GM12878 (cell line): ENCODE measurements at regions not wholly inside any gene's neighbourhood (a gene's known extent, or its start where the extent isn't known, plus 50 kb on each side); places are given as distances from the start of the nearest gene placed in this dataset.

Source experiments
- ATAC-seq: fragments of 200-7000 bp; cut with Tn5 transposase; 3 replicates; pipeline ENCODE4 v1.9.1; 2020; ENCODE audit warnings: mild to moderate bottlenecking, moderate library complexity
- BruUV-seq: library from RNA; stranded (reverse); fragments of 400-500 nt; replicated peaks from 2 replicates; lab custom pipeline; 2021; lab: Mats Ljungman, UMichigan
- CTCF ChIA-PET: fragments of 300-600 bp; sonication (Branson Sonifier 250); formaldehyde crosslinking; extraction: SDS; loops from one replicate; lab custom pipeline; 2021; ENCODE audit warnings: inconsistent platforms; lab: Yijun Ruan, JAX
- POLR2A ChIA-PET: fragments of 350-600 bp; formaldehyde crosslinking; extraction: SDS; loops from one replicate; lab custom pipeline; 2021; ENCODE audit warnings: inconsistent platforms; lab: Charles Lee
- RAD21 ChIA-PET: fragments of 300-600 bp; sonication (Branson Sonifier 250); formaldehyde crosslinking; loops from one replicate; lab custom pipeline; 2023; ENCODE audit warnings: antibody characterized with exemption; ENCODE audit not compliant: unreplicated experiment; lab: Charles Lee
- SMC1A ChIA-PET: fragments of 300-600 bp; sonication (Branson Sonifier 250); formaldehyde crosslinking; loops from one replicate; lab custom pipeline; 2023; ENCODE audit not compliant: unreplicated experiment, uncharacterized antibody; lab: Charles Lee
- DNase-seq: peaks from one replicate; pipeline ENCODE4 v3.0.0-alpha.2; 2011; ENCODE audit warnings: low read depth, low spot score
- FAIRE-seq: peaks from 3 replicates; lab custom pipeline; 2011; peaks lifted over from hg19 to GRCh38; lab: Jason Lieb, UNC
- H2AFZ ChIP-seq: 2 replicates; pipeline ENCODE4 v1.6.0; 2011; ENCODE audit warnings: low read depth, low read length, control low read depth; ENCODE audit not compliant: control insufficient read depth
- H3K27ac ChIP-seq: 2 replicates; pipeline ENCODE4 v1.5.1; 2011; ENCODE audit warnings: control low read depth; ENCODE audit not compliant: control insufficient read depth, insufficient read depth
- H3K27me3 ChIP-seq, 2 experiments: replicated peaks in 1 of 2; 2 replicates each; pipeline versions ENCODE4 v1.6.0 to v1.6.1; 2011; ENCODE audit warnings: low read length in 1 of 2; ENCODE audit not compliant: control insufficient read depth in 2 of 2, insufficient read depth in 2 of 2
- H3K36me3 ChIP-seq, 2 experiments: 2 replicates each; pipeline ENCODE4 v1.5.1; 2011; ENCODE audit warnings: low read length in 1 of 2; ENCODE audit not compliant: control insufficient read depth in 2 of 2, insufficient read depth in 2 of 2
- H3K4me1 ChIP-seq: 2 replicates; pipeline ENCODE4 v1.6.1; 2011; ENCODE audit warnings: mild to moderate bottlenecking, low read length, moderate library complexity, mixed read lengths; ENCODE audit not compliant: control insufficient read depth, insufficient read depth
- H3K4me2 ChIP-seq: 2 replicates; pipeline ENCODE4 v1.6.0; 2011; ENCODE audit warnings: control low read depth; ENCODE audit not compliant: control insufficient read depth, insufficient read depth
- H3K4me3 ChIP-seq: fragments of 200-600 bp; sonication (generic); 2 replicates; pipeline ENCODE4 v1.5.1; 2016
- H3K79me2 ChIP-seq: 2 replicates; pipeline ENCODE4 v1.6.0; 2011; ENCODE audit warnings: low read length; ENCODE audit not compliant: control insufficient read depth, insufficient read depth
- H3K9ac ChIP-seq: 2 replicates; pipeline ENCODE4 v1.8.0; 2011; ENCODE audit warnings: low read length, control low read depth, mixed read lengths; ENCODE audit not compliant: control insufficient read depth, insufficient read depth
- H3K9me3 ChIP-seq: replicated peaks from 3 replicates; pipeline ENCODE4 v1.5.1; 2011; ENCODE audit warnings: mild to moderate bottlenecking, low read length; ENCODE audit not compliant: control insufficient read depth, insufficient read depth
- H4K20me1 ChIP-seq: 2 replicates; pipeline ENCODE4 v1.6.0; 2011; ENCODE audit not compliant: control insufficient read depth, insufficient read depth
- ASH2L ChIP-seq: fragments of 300-600, 200-600 bp; sonication (generic); IDR thresholded peaks from 2 replicates; pipeline ENCODE4 v1.6.1; 2017; ENCODE audit warnings: low read depth, mild to moderate bottlenecking, borderline replicate concordance
- ATF7 ChIP-seq: fragments of 450-650 bp; IDR thresholded peaks from 2 replicates; pipeline ENCODE4 v1.6.1; 2016; ENCODE audit warnings: low read depth, mild to moderate bottlenecking
- HCFC1 ChIP-seq: fragments of 150-350 bp; IDR thresholded peaks from 2 replicates; pipeline ENCODE4 v1.6.1; 2014; ENCODE audit warnings: low read length
- MEF2A ChIP-seq: IDR thresholded peaks from 2 replicates; pipeline ENCODE4 v1.6.1; 2011; ENCODE audit warnings: low read depth, mild to moderate bottlenecking, low read length, moderate library complexity; ENCODE audit not compliant: insufficient read depth
- MEF2B ChIP-seq: fragments of 450-650 bp; IDR thresholded peaks from 2 replicates; pipeline ENCODE4 v1.6.1; 2018; ENCODE audit warnings: mild to moderate bottlenecking, moderate library complexity; ENCODE audit not compliant: partially characterized antibody, poor library complexity, severe bottlenecking
- NKRF ChIP-seq: fragments of 450-650 bp; conservative IDR thresholded peaks from 2 replicates; pipeline ENCODE4 v1.6.1; 2017; ENCODE audit warnings: mild to moderate bottlenecking, moderate library complexity
- POLR2A ChIP-seq: IDR thresholded peaks from 2 replicates; pipeline ENCODE4 v1.6.1; 2011; ENCODE audit warnings: low read depth, mild to moderate bottlenecking, low read length
- RFX5 ChIP-seq: IDR thresholded peaks from 2 replicates; pipeline ENCODE4 v1.6.1; 2011; ENCODE audit warnings: low read depth, low read length, improper control_type of control experiment
- SIX5 ChIP-seq: IDR thresholded peaks from 2 replicates; pipeline ENCODE4 v1.6.1; 2011; ENCODE audit warnings: mild to moderate bottlenecking, low read depth, low read length, moderate library complexity; ENCODE audit not compliant: severe bottlenecking
- ZBTB11 ChIP-seq: fragments of 450-650 bp; formaldehyde crosslinking; IDR thresholded peaks from 2 replicates; pipeline ENCODE4 v1.5.0; 2022; ENCODE audit warnings: mild to moderate bottlenecking, missing genetic modification characterization
- ZNF274 ChIP-seq: IDR thresholded peaks from one replicate; pipeline ENCODE4 v1.8.0; 2011; ENCODE audit not compliant: insufficient read length, insufficient read depth
- WGBS: methylation state at CpG from one replicate; pipeline ENCODE4 v1.1.6; 2016; ENCODE audit warnings: low lambda C conversion rate; ENCODE audit not compliant: insufficient replicate concordance, insufficient coverage; ENCODE audit errors: missing lambda C conversion rate; 5-methylcytosine and 5-hydroxymethylcytosine counted together
- in situ Hi-C: fragments of 300-500 bp; cut with MboI; formaldehyde crosslinking; loops from 9 replicates; pipeline ENCODE4 v1.14.3; 2018; ENCODE audit warnings: mixed read lengths
- intact Hi-C: fragments of 100-400 bp; cut with micrococcal nuclease; formaldehyde crosslinking; loops from one replicate; pipeline ENCODE4 v1.14.2; 2022; ENCODE audit not compliant: unreplicated experiment

- SMC1A ChIA-PET, result interaction anchor here (0.6 to 0.8 kb wide), 3 partner anchors 700 to 815 kb away, joined by 3 to 4 read pairs (median 3); no protein-coding TSS in a partner anchor
- no peak overlapping the region for H3K4me3 ChIP-seq
Measured at GRCh38 chr3:127452321-127452821, 138.2 kb downstream of the TPRA1 start.

GRCh38 chr3:127451321-127451720 lies 139.2 kb downstream of the TPRA1 start:
- ChIA-PET CTCF (interaction anchor here (1.3 to 5.5 kb wide), 2 partner anchors 77 to 698 kb away, joined by 5 to 65 read pairs; no protein-coding TSS in a partner anchor), POLR2A (no interaction called here), RAD21 (no interaction called here), SMC1A (no interaction called here)
- peaks cover 6 to 7% of the 10 kb centered on the region in 2 experiments; a peak in 3 of 4 replicates for H3K27me3 ChIP-seq
- no peak overlapping the region for H3K27ac ChIP-seq
- no peaks in the 10 kb centered on the region for H3K36me3 ChIP-seq
- H3K9me3 ChIP-seq, result no peaks in the 10 kb centered on the region
- H2AFZ ChIP-seq, result no peak overlapping the region
- H3K79me2 ChIP-seq, result no peaks in the 10 kb centered on the region
- no peak overlapping the region for H3K4me3 ChIP-seq
- H4K20me1 ChIP-seq, result no peaks in the 10 kb centered on the region
- H3K4me2 ChIP-seq, result no peak overlapping the region
- ATAC-seq, result no peak
- in situ Hi-C loops, result loop anchor here (5.0 kb wide), 1 partner anchor 699 kb away; no protein-coding TSS in a partner anchor
- intact Hi-C loops, result loop anchor here (10.0 kb wide), 2 partner anchors 93 to 467 kb away; partner anchors contain the start of gene PLXNA1
- FAIRE-seq, result no peak
- BruUV-seq, result no TSS peak
- H3K9ac ChIP-seq, result no peak overlapping the region
- DNase-seq, result no peak
- no peaks in the 10 kb centered on the region for H3K4me1 ChIP-seq
- 7% methylated on average over 2 of the region's 4 CpGs for WGBS
- TF ChIP-seq HCFC1, result no peak
- TF ChIP-seq SIX5, result no peak
- no peak for TF ChIP-seq ZBTB11
- no peak for TF ChIP-seq RFX5
- TF ChIP-seq NKRF, result no peak
- TF ChIP-seq ASH2L, result no peak
- no peak for TF ChIP-seq POLR2A
- no peak for TF ChIP-seq MEF2A

More at GRCh38 chr3:127452321-127452821, 138.2 kb downstream of the TPRA1 start:
- H3K4me2 ChIP-seq, result no peak overlapping the region
- no peak for TF ChIP-seq ATF7
- TF ChIP-seq MEF2B, result no peak
- no peak for TF ChIP-seq ZNF274
- TF ChIP-seq, all 136 proteins: peak for 0
- Histone ChIP-seq H3K9ac (no peak overlapping the region), H3K4me1 (no peaks in the 10 kb centered on the region), H3K79me2 (no peaks in the 10 kb centered on the region), H3K27me3 (peaks cover 10 to 12% of the 10 kb centered on the region in 2 experiments; a peak in 3 of 4 replicates), H3K27ac (no peak overlapping the region), H4K20me1 (no peaks in the 10 kb centered on the region), H3K36me3 (no peaks in the 10 kb centered on the region), H2AFZ (no peak overlapping the region), H3K9me3 (no peaks in the 10 kb centered on the region)
- FAIRE-seq (no peak), DNase-seq (no peak), ATAC-seq (no peak)
- ChIA-PET CTCF (interaction anchor here (1.0 to 5.5 kb wide), 2 partner anchors 471 to 699 kb away, joined by 3 to 65 read pairs; no protein-coding TSS in a partner anchor), POLR2A (no interaction called here), RAD21 (interaction anchor here (1.4 kb wide), 1 partner anchor 299 kb away, joined by 3 read pairs; no protein-coding TSS in a partner anchor)
- no TSS peak for BruUV-seq
- in situ Hi-C loops, result loop anchor here (5.0 kb wide), 1 partner anchor 700 kb away; no protein-coding TSS in a partner anchor
- intact Hi-C loops, result loop anchor here (10.0 kb wide), 2 partner anchors 92 to 468 kb away; partner anchors contain the start of gene PLXNA1
- 16% methylated on average over 7 of the region's 7 CpGs for WGBS
